Erythroblast (primary cell): ENCODE measurements at regions not wholly inside any gene's neighbourhood (a gene's known extent, or its start where the extent isn't known, plus 50 kb on each side); places are given as distances from the start of the nearest gene placed in this dataset.

Source experiments
- GATA1 ChIP-seq: IDR thresholded peaks from 2 replicates; pipeline ENCODE4 v1.6.1; 2011; ENCODE audit warnings: low read depth, mild to moderate bottlenecking, control low read depth, low read length, moderate library complexity
- POLR2A ChIP-seq: IDR thresholded peaks from 2 replicates; pipeline ENCODE4 v1.6.1; 2011; ENCODE audit warnings: mild to moderate bottlenecking, low read length

GRCh38 chr2:134144651-134145050, 109.2 kb upstream of the MGAT5 start:
- TF ChIP-seq POLR2A (no peak), GATA1 (no peak)
